PFSK-1 (cell line): ENCODE measurements at regions not wholly inside any gene's neighbourhood (a gene's known extent, or its start where the extent isn't known, plus 50 kb on each side); places are given as distances from the start of the nearest gene placed in this dataset.

ENCODE experiments used
- FOXP2 ChIP-seq: optimal IDR thresholded peaks from 2 replicates; pipeline ENCODE3; 2011; ENCODE audit warnings: borderline replicate concordance, control low read depth, inconsistent platforms; ENCODE audit not compliant: insufficient read depth; ENCODE audit errors: extremely low read length, extremely low read depth
- POLR2AphosphoS5 ChIP-seq: IDR thresholded peaks from 2 replicates; pipeline ENCODE4 v1.6.1; 2012; ENCODE audit warnings: low read depth, mild to moderate bottlenecking, control low read depth, low read length, moderate library complexity
- REST ChIP-seq, 2 experiments: IDR thresholded peaks; 2 replicates each; pipeline versions ENCODE4 v1.6.1 to v1.8.0; 2011 to 2012; ENCODE audit warnings: low read depth in 2 of 2, low read length in 2 of 2, control low read depth in 1 of 2, inconsistent platforms in 1 of 2, mild to moderate bottlenecking in 1 of 2, moderate library complexity in 1 of 2; ENCODE audit not compliant: insufficient read depth in 1 of 2
- SIN3A ChIP-seq: IDR thresholded peaks from 2 replicates; pipeline ENCODE4 v1.6.1; 2012; ENCODE audit warnings: mild to moderate bottlenecking, low read length, moderate library complexity, borderline replicate concordance; ENCODE audit not compliant: insufficient read depth
- TAF1 ChIP-seq: IDR thresholded peaks from 2 replicates; pipeline ENCODE4 v1.6.1; 2012; ENCODE audit warnings: low read length, control low read depth, borderline replicate concordance; ENCODE audit not compliant: insufficient read depth

- TF ChIP-seq REST (IDR thresholded peaks at IDR 0.05; ENCODE audit: insufficient read depth in 1 of 2, low read depth in 2 of 2, low read length in 2 of 2) (no peak), SIN3A (no peak), POLR2AphosphoS5 (no peak), FOXP2 (no peak), TAF1 (no peak)
Observed at GRCh38 chr2:33650171-33650570, 51.1 kb upstream of the FAM98A start.
